Neural crest cell (in vitro differentiated cells): ENCODE measurements at regions not wholly inside any gene's neighbourhood (a gene's known extent, or its start where the extent isn't known, plus 50 kb on each side); places are given as distances from the start of the nearest gene placed in this dataset.
"Not testable (repeated sequence)": the region's sequence is repeated elsewhere in the genome, so short reads cannot be mapped to it uniquely, and the experiment has no call there.

Experiments used
- DNase-seq: peaks from one replicate; pipeline ENCODE4 v3.0.0; 2021; ENCODE audit warnings: low read depth, mixed read lengths, low spot score
- H3K27ac Mint-ChIP-seq: one replicate; pipeline ENCODE4 v1.8.0; 2021; ENCODE audit warnings: mild to moderate bottlenecking, mixed read lengths; ENCODE audit not compliant: unreplicated experiment
- H3K27me3 Mint-ChIP-seq: 2 replicates; pipeline ENCODE4 v1.8.0; 2021; ENCODE audit warnings: low read depth, mild to moderate bottlenecking, mixed read lengths
- H3K36me3 Mint-ChIP-seq: 2 replicates; pipeline ENCODE4 v1.8.0; 2021; ENCODE audit warnings: low read depth, mild to moderate bottlenecking, mixed read lengths
- H3K4me1 Mint-ChIP-seq: 2 replicates; pipeline ENCODE4 v1.8.0; 2021; ENCODE audit warnings: mixed read lengths
- H3K4me3 Mint-ChIP-seq: one replicate; pipeline ENCODE4 v1.8.0; 2021; ENCODE audit warnings: mild to moderate bottlenecking, mixed read lengths
- H3K9me3 Mint-ChIP-seq: 2 replicates; pipeline ENCODE4 v1.8.0; 2021; ENCODE audit warnings: mixed read lengths
- TF ChIP-seq, protein P1 (sequence below): fragments of 200-600 bp; sonication (generic); conservative IDR thresholded peaks from 2 replicates; pipeline ENCODE4 v1.5.0; 2021; ENCODE audit warnings: antibody characterized with exemption, mild to moderate bottlenecking

DNA sequence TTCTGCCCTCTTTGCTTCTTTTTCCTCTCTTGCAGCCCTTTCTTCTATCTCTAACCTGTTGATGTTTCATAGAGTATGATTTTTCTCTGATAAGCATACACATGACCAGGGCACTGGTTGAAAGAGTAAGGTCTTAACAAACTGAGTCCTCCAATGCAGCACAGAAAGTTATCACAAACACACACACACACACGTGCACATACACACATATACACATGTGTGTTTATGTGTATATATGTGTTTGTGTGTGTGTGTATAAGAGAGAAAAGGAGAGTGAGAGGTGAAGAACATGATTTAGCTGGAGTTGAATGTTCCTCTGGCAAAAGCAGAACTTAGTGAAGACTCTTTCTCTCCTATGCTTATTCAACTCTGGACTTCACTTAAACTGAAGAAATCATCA, 130.0 kb downstream of the KLF6 start:
- DNase-seq = no peak
- no peaks in the 10 kb centered on the region for H3K27me3 Mint-ChIP-seq
- H3K9me3 Mint-ChIP-seq = no peaks in the 10 kb centered on the region

DNA sequence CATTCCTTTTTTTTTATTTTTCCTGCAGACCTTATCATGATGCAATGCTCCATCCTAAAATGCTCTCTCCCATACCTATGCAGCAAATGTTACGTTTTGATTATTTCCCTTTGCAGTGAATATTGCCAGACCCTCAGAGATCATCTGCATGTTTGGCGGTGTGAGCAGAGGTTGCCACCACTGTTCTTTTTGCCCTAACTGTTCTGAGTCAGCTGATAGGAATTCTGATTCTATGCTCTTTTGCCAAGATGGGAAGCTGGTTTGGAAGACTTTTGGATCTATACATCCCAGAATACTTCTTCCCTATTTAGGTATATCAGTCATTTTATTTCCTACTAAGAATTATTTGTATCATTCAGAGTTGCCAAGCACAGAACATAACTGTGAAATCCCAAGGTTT, 130.5 kb downstream of the KLF6 start:
- Mint-ChIP-seq H3K4me1 (peaks cover 31% of the 10 kb centered on the region), H3K27ac (no peak overlapping the region), H3K9me3 (no peaks in the 10 kb centered on the region), H3K27me3 (no peaks in the 10 kb centered on the region), H3K4me3 (no peak overlapping the region), H3K36me3 (no peaks in the 10 kb centered on the region)
- TF ChIP-seq, protein P1, sequence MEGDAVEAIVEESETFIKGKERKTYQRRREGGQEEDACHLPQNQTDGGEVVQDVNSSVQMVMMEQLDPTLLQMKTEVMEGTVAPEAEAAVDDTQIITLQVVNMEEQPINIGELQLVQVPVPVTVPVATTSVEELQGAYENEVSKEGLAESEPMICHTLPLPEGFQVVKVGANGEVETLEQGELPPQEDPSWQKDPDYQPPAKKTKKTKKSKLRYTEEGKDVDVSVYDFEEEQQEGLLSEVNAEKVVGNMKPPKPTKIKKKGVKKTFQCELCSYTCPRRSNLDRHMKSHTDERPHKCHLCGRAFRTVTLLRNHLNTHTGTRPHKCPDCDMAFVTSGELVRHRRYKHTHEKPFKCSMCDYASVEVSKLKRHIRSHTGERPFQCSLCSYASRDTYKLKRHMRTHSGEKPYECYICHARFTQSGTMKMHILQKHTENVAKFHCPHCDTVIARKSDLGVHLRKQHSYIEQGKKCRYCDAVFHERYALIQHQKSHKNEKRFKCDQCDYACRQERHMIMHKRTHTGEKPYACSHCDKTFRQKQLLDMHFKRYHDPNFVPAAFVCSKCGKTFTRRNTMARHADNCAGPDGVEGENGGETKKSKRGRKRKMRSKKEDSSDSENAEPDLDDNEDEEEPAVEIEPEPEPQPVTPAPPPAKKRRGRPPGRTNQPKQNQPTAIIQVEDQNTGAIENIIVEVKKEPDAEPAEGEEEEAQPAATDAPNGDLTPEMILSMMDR = no peak
- no peak for DNase-seq

More for the DNA sequence above, 130.0 kb downstream of the KLF6 start:
- H3K27ac Mint-ChIP-seq = no peak overlapping the region
- TF ChIP-seq, protein P1 = no peak
- peaks cover 31% of the 10 kb centered on the region for H3K4me1 Mint-ChIP-seq
- no peaks in the 10 kb centered on the region for H3K36me3 Mint-ChIP-seq
- H3K4me3 Mint-ChIP-seq = no peak overlapping the region

DNA sequence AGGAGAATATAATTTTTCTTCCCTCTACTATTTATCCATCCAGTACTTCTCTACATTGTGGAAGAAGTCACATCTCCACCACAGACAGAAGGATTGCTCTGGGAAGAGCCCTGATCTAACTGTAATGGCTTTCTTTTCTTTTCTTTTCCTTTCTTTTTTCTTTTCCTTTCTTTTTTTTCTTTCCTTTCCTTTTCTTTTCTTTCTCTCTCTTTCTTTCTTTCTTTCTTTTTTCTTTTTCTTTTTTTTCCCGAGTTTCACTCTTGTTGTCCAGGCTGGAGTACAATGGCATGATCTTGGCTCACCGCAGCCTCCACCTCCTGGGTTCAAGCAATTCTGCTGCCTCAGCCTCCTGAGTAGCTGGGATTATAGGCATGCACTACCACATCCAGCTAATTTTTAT, 131.7 kb downstream of the KLF6 start:
- peaks cover 31% of the 10 kb centered on the region for H3K4me1 Mint-ChIP-seq
- H3K27me3 Mint-ChIP-seq, H3K9me3 Mint-ChIP-seq, DNase-seq, H3K4me3 Mint-ChIP-seq, H3K27ac Mint-ChIP-seq, H3K36me3 Mint-ChIP-seq: not testable (repeated sequence)

DNA sequence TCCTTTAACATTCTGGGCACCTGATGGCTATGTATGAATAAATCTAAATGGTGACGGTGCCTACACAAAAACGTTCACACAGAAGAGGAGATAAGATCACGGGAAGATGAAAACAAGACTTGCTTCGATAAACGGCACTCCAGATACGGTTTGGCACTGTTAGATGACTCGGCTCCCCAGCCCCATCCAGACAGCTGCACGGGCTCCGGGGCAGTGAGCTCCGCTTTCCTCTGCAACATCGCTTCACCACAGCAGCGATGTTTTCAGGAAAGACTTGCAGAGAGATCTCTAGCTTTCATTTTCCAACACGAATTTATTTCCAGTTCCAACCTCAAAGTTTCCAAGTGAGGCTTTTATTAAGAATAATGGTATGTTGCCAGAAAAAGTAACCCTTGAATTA, 132.1 kb downstream of the KLF6 start:
- TF ChIP-seq, protein P1 = no peak
- Mint-ChIP-seq H3K4me1 (peaks cover 28% of the 10 kb centered on the region), H3K27me3 (no peaks in the 10 kb centered on the region), H3K27ac (no peak overlapping the region), H3K9me3 (no peaks in the 10 kb centered on the region), H3K36me3 (no peaks in the 10 kb centered on the region), H3K4me3 (no peak overlapping the region)
- DNase-seq = no peak

DNA sequence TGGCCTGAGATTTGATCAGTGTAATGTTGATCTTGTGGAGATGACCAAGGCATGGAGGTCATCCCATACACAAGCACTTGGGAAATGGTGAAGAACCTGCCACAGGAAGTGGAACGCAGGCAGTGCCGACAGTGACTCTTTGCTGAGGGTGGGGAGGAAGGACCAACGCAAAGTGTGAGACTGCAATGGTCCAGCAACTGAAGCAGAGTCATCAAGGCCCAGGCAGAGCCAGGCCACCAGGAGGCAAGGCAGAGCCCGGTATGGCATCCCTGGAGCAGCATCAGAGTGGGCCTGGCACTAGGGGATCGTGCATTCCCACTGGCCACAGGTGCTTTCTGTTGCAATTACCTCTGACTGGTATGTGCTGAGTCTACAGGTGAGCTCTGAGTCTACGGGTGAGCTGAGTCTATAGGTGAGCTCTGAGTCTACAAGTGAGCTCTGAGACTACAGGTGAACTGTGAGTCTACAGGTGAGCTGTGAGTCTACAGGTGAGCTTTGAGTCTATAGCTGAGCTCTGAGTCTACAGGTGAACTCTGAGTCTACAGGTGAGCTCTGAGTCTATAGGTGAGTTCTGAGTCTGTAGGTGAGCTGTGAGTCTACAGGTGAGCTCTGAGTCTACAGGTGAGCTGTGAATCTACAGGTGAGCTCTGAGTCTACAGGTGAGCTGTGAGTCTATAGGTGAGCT, 132.9 kb downstream of the KLF6 start:
- Mint-ChIP-seq H3K27ac (no peak overlapping the region), H3K36me3 (no peaks in the 10 kb centered on the region), H3K27me3 (no peaks in the 10 kb centered on the region), H3K4me1 (peaks cover 20% of the 10 kb centered on the region), H3K4me3 (no peak overlapping the region), H3K9me3 (no peaks in the 10 kb centered on the region)
- no peak for DNase-seq
- TF ChIP-seq, protein P1 = no peak

DNA sequence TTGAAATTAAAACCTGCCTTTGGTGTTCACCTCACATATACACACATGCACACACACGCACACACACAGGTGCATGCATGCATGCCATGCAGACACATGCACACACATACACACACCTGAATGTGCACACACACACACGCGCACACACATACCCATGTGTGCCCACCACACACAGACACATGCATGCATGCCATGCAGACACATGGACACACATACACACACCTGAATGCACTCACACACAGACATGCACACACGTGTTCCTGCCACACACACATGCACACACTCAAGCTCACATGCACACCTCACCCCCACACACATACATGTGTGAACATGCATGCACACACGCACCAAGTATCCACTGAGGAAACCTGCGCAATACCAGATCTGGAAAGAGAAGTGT, 136.4 kb downstream of the KLF6 start:
- Mint-ChIP-seq H3K27me3 (no peaks in the 10 kb centered on the region), H3K4me3 (no peak overlapping the region)

More for the DNA sequence above, 136.4 kb downstream of the KLF6 start:
- peaks cover 2% of the 10 kb centered on the region for H3K9me3 Mint-ChIP-seq
- H3K36me3 Mint-ChIP-seq = no peaks in the 10 kb centered on the region
- no peaks in the 10 kb centered on the region for H3K4me1 Mint-ChIP-seq
- no peak overlapping the region for H3K27ac Mint-ChIP-seq
- DNase-seq = no peak
- TF ChIP-seq, protein P1 = no peak
